ENCODE measurements at regions not wholly inside any gene's neighbourhood (a gene's known extent, or its start where the extent isn't known, plus 50 kb on each side); places are given as distances from the start of the nearest gene placed in this dataset.
A peak's percentile ranks its signal among the peaks of the same experiment; 100 is the strongest.

DNA sequence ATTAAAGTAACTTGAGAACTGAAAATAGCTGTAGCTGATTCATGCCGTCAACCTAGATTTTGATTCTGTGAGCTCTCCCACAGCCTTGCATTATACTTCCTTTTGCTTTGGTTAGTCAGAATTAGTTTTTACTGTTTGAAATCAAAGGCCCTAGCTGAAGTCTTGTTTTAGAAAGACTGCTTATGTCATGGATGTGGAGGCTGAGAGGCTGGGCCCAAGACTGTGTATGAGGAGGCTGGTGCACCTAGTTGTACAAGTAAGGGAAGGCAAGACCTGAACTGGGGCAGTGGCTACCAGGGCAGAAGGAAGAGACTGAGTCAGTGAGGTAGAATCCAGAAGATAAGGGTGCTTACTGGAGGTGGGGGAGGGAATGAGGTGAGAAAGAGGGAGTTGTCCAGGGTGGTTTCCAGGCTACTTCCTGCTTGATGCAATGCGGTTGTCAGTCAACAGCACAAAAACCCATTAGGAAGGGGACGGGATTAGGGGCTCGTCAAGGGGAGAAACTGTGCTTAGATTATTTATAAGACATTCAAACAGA lies 76.2 kb upstream of the PAGE3 start:
- Mint-ChIP-seq H3K27me3 (ENCODE audit: insufficient read depth, low read depth, poor library complexity) (peaks cover 7% of the 10 kb centered on the region), H3K4me3 (no peak overlapping the region), H3K4me1 (no peaks in the 10 kb centered on the region), H3K9me3 (peaks cover 63% of the 10 kb centered on the region), H3K27ac (no peak overlapping the region), H3K36me3 (ENCODE audit: low read depth) (peaks cover 4% of the 10 kb centered on the region; the same call in 2 of the 3 replicates)
- DNase-seq (ENCODE audit: low spot score): peak; percentile 0
- Histone ChIP-seq H4K20me1 (replicated peaks; ENCODE audit: insufficient read depth) (no peaks in the 10 kb centered on the region), H3K4me3 (no peak overlapping the region), H3K79me2 (replicated peaks; ENCODE audit: insufficient read depth) (no peaks in the 10 kb centered on the region), H3K27ac (ENCODE audit: low read depth) (no peak overlapping the region), H3K4me1 (ENCODE audit: insufficient read depth) (peaks cover 8% of the 10 kb centered on the region; the same call in 1 of the 2 replicates), H2AFZ (peak overlapping the region; percentile 66; the same call in 1 of the 2 replicates), H3K36me3 (ENCODE audit: insufficient read depth) (no peaks in the 10 kb centered on the region), H3K9me2 (ENCODE audit: insufficient read depth) (no peaks in the 10 kb centered on the region), H3K27me3 (ENCODE audit: insufficient read depth) (no peaks in the 10 kb centered on the region), H3F3A (replicated peaks; ENCODE audit: low read depth) (no peaks in the 10 kb centered on the region), H3K4me2 (no peak overlapping the region)
- ATAC-seq: no peak
- TF ChIP-seq STAT1 (IDR thresholded peaks at IDR 0.05; ENCODE audit: unreplicated experiment) (no peak), JUNB (IDR thresholded peaks at IDR 0.05; ENCODE audit: unreplicated experiment) (no peak), NANOG (IDR thresholded peaks at IDR 0.05; ENCODE audit: borderline replicate concordance) (no peak), CREB1 (CRISPR knock-in tag; IDR thresholded peaks at IDR 0.05; ENCODE audit: low read depth) (no peak), CTCF (conservative IDR thresholded peaks at IDR 0.05; ENCODE audit: low read depth in 2 of 2) (no peak), ZNF114 (CRISPR knock-in tag; IDR thresholded peaks at IDR 0.05) (no peak), EZH2phosphoT487 (IDR thresholded peaks at IDR 0.05; ENCODE audit: unreplicated experiment) (no peak), ZNF331 (CRISPR knock-in tag; IDR thresholded peaks at IDR 0.05; ENCODE audit: low read depth) (no peak), POLR2AphosphoS5 (IDR thresholded peaks at IDR 0.05; ENCODE audit: low read depth) (no peak), ZNF462 (CRISPR knock-in tag; IDR thresholded peaks at IDR 0.05) (no peak), EZH2 (IDR thresholded peaks at IDR 0.05; ENCODE audit: low read depth, unreplicated experiment) (no peak)
- TF ChIP-seq, protein P1, sequence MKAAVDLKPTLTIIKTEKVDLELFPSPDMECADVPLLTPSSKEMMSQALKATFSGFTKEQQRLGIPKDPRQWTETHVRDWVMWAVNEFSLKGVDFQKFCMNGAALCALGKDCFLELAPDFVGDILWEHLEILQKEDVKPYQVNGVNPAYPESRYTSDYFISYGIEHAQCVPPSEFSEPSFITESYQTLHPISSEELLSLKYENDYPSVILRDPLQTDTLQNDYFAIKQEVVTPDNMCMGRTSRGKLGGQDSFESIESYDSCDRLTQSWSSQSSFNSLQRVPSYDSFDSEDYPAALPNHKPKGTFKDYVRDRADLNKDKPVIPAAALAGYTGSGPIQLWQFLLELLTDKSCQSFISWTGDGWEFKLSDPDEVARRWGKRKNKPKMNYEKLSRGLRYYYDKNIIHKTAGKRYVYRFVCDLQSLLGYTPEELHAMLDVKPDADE (IDR thresholded peaks at IDR 0.05): no peak
- TF ChIP-seq, protein P2, sequence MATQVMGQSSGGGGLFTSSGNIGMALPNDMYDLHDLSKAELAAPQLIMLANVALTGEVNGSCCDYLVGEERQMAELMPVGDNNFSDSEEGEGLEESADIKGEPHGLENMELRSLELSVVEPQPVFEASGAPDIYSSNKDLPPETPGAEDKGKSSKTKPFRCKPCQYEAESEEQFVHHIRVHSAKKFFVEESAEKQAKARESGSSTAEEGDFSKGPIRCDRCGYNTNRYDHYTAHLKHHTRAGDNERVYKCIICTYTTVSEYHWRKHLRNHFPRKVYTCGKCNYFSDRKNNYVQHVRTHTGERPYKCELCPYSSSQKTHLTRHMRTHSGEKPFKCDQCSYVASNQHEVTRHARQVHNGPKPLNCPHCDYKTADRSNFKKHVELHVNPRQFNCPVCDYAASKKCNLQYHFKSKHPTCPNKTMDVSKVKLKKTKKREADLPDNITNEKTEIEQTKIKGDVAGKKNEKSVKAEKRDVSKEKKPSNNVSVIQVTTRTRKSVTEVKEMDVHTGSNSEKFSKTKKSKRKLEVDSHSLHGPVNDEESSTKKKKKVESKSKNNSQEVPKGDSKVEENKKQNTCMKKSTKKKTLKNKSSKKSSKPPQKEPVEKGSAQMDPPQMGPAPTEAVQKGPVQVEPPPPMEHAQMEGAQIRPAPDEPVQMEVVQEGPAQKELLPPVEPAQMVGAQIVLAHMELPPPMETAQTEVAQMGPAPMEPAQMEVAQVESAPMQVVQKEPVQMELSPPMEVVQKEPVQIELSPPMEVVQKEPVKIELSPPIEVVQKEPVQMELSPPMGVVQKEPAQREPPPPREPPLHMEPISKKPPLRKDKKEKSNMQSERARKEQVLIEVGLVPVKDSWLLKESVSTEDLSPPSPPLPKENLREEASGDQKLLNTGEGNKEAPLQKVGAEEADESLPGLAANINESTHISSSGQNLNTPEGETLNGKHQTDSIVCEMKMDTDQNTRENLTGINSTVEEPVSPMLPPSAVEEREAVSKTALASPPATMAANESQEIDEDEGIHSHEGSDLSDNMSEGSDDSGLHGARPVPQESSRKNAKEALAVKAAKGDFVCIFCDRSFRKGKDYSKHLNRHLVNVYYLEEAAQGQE (IDR thresholded peaks at IDR 0.05; ENCODE audit: unreplicated experiment): no peak

All from GM23338 (cell line).